ENCODE measurements at regions not wholly inside any gene's neighbourhood (a gene's known extent, or its start where the extent isn't known, plus 50 kb on each side); places are given as distances from the start of the nearest gene placed in this dataset.

DNA sequence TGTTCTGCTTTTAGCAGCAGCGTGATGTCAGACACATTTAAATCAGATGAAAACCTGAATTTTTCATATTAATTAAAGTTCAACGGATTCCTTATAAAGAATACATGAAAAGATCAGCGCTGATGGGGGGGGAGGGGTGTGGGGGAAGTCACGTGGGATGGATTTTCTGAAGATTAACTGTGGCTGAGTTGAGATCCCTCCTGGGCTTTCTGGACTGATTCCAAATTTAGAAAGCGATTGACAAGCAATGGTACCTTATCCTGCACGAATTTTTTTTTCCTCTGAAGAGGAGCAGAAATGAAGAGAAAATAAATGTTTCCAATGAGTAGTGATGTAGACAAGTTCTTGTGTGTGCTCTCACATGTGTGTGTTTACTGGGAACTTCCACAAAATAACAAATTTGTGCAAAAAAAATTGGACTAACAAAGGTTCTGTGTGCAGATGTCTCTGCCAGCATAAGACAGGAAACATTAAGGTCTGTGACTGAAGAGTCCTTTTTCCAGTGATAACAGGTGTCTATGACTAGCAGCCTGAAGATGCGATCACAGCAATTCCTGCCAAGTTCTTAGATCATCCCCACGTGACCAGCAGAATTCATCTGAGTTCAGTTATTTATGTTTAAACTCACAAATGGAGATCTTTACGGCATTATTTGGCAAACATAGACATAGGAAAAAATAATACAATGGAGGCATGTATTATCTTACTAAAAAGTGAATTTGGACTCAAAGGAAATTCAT, 585.2 kb upstream of the CELF2 start:
- Histone ChIP-seq H3K4me1 (ENCODE audit: control insufficient read depth in 1 of 2, insufficient read depth in 2 of 2, low read length in 2 of 2) (no peaks in the 10 kb centered on the region), H3K9me3 (ENCODE audit: control insufficient read depth in 1 of 2, insufficient read depth in 1 of 2, low read depth in 1 of 2, low read length in 2 of 2) (peaks cover 18 to 30% of the 10 kb centered on the region in 2 experiments; a peak in 2 of 4 replicates), H3K9ac (ENCODE audit: low read length) (no peak overlapping the region), H3K4me2 (ENCODE audit: low read length) (no peak overlapping the region), H3K9me2 (ENCODE audit: insufficient read depth) (no peaks in the 10 kb centered on the region), H2AFZ (ENCODE audit: low read depth, low read length, poor library complexity, severe bottlenecking) (no peak overlapping the region), H3K4me3 (replicated peaks in 1 of 2; ENCODE audit: low read depth in 1 of 2, low read length in 2 of 2) (no peak overlapping the region), H3K27me3 (ENCODE audit: insufficient read depth, low read length) (no peaks in the 10 kb centered on the region), H4K20me1 (ENCODE audit: insufficient read depth) (no peaks in the 10 kb centered on the region), H3K79me2 (ENCODE audit: insufficient read depth, low read length) (no peaks in the 10 kb centered on the region), H3K27ac (ENCODE audit: low read depth, low read length) (no peak overlapping the region), H3K36me3 (ENCODE audit: control insufficient read depth in 1 of 2, insufficient read depth in 2 of 2, low read length in 2 of 2) (no peaks in the 10 kb centered on the region)
- DNase-seq (ENCODE audit: low read depth, low spot score), result no peak
- no TSS peak for BruUV-seq (replicated peaks)
- TF ChIP-seq, protein P1, sequence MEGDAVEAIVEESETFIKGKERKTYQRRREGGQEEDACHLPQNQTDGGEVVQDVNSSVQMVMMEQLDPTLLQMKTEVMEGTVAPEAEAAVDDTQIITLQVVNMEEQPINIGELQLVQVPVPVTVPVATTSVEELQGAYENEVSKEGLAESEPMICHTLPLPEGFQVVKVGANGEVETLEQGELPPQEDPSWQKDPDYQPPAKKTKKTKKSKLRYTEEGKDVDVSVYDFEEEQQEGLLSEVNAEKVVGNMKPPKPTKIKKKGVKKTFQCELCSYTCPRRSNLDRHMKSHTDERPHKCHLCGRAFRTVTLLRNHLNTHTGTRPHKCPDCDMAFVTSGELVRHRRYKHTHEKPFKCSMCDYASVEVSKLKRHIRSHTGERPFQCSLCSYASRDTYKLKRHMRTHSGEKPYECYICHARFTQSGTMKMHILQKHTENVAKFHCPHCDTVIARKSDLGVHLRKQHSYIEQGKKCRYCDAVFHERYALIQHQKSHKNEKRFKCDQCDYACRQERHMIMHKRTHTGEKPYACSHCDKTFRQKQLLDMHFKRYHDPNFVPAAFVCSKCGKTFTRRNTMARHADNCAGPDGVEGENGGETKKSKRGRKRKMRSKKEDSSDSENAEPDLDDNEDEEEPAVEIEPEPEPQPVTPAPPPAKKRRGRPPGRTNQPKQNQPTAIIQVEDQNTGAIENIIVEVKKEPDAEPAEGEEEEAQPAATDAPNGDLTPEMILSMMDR (IDR thresholded peaks at IDR 0.05 in 2 of 3, conservative IDR thresholded peaks at IDR 0.05 in 1 of 3; ENCODE audit: borderline replicate concordance in 1 of 3, insufficient read depth in 1 of 3, low read depth in 2 of 3, low read length in 2 of 3), result no peak
- TF ChIP-seq CBX3 (IDR thresholded peaks at IDR 0.05; ENCODE audit: low read depth) (no peak), JUND (IDR thresholded peaks at IDR 0.05) (no peak), YY1 (IDR thresholded peaks at IDR 0.05; ENCODE audit: extremely low read depth, insufficient replicate concordance, low read depth, low read length) (no peak), SRF (IDR thresholded peaks at IDR 0.05; ENCODE audit: low read depth) (no peak), TCF7L2 (IDR thresholded peaks at IDR 0.05; ENCODE audit: borderline replicate concordance, extremely low read depth, insufficient read depth, insufficient read length) (no peak), ZNF274 (IDR thresholded peaks at IDR 0.05; ENCODE audit: low read depth, low read length) (no peak), FOSL1 (IDR thresholded peaks at IDR 0.05; ENCODE audit: low read depth) (no peak), POLR2AphosphoS5 (IDR thresholded peaks at IDR 0.05; ENCODE audit: low read depth, low read length) (no peak), EZH2 (IDR thresholded peaks at IDR 0.05) (no peak), EZH2phosphoT487 (IDR thresholded peaks at IDR 0.05; ENCODE audit: borderline replicate concordance) (no peak), CEBPB (IDR thresholded peaks at IDR 0.05; ENCODE audit: low read depth) (no peak)
- TF ChIP-seq, protein P2, sequence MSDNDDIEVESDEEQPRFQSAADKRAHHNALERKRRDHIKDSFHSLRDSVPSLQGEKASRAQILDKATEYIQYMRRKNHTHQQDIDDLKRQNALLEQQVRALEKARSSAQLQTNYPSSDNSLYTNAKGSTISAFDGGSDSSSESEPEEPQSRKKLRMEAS (IDR thresholded peaks at IDR 0.05), result no peak
- intact Hi-C loops (cut with micrococcal nuclease), result no loop called here
- RAD21 ChIA-PET (ENCODE audit: low non-redundant PET in 1 of 2, low total read pairs in 2 of 2, uncharacterized antibody in 2 of 2, unreplicated experiment in 2 of 2), result no interaction called here
- POLR2A ChIA-PET, result no interaction called here
- CTCF ChIA-PET, result no interaction called here
- ATAC-seq, result no peak

Measured in HCT116 (cell line).